Stomach (tissue), 4 donors: ENCODE measurements at regions not wholly inside any gene's neighbourhood (a gene's known extent, or its start where the extent isn't known, plus 50 kb on each side); places are given as distances from the start of the nearest gene placed in this dataset.

Experiments
- EP300 ChIP-seq: sonication (generic); formaldehyde crosslinking; IDR thresholded peaks from one replicate; pipeline ENCODE4 v1.6.1; 2017; ENCODE audit warnings: antibody characterized with exemption
- POLR2A ChIP-seq, 4 donors: fragments of 450-650 bp; IDR thresholded peaks; one replicate each; pipeline ENCODE4 v1.6.1; 2016; ENCODE audit warnings: antibody characterized with exemption in 4 of 4, control low read depth in 2 of 4, mild to moderate bottlenecking in 1 of 4, moderate library complexity in 1 of 4
- TF ChIP-seq, protein P1 (sequence below), 7 experiments: fragments of 450-650 bp in 4 of 7; fragments of 200-600 bp in 3 of 7; sonication (generic) in 3 of 7; IDR thresholded peaks; one replicate each; pipeline ENCODE4 v1.5.1; 2016 to 2019; ENCODE audit warnings: antibody characterized with exemption in 7 of 7, control low read depth in 2 of 7, mild to moderate bottlenecking in 1 of 7

DNA sequence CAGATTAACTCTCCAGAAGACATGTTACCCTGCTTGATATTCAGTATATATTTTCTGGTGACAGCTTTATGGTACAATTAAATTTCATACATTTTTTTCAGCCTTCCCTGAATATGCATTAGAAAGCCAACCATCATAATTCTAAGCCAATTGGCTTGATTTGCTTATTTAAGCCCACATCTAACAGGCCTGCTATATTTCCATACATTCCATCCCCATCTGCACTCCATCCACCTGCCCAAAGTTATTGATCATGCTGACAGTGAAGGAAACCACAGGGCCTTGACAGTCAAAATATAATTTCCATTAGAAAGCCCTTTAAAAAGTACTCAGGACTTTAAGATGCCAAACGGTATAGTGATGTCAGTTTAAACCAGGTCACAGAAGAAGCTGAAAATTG, 164.3 kb downstream of the GXYLT1 start:
- TF ChIP-seq POLR2A (IDR thresholded peaks at IDR 0.05) (no peak), EP300 (no peak)
- TF ChIP-seq, protein P1, sequence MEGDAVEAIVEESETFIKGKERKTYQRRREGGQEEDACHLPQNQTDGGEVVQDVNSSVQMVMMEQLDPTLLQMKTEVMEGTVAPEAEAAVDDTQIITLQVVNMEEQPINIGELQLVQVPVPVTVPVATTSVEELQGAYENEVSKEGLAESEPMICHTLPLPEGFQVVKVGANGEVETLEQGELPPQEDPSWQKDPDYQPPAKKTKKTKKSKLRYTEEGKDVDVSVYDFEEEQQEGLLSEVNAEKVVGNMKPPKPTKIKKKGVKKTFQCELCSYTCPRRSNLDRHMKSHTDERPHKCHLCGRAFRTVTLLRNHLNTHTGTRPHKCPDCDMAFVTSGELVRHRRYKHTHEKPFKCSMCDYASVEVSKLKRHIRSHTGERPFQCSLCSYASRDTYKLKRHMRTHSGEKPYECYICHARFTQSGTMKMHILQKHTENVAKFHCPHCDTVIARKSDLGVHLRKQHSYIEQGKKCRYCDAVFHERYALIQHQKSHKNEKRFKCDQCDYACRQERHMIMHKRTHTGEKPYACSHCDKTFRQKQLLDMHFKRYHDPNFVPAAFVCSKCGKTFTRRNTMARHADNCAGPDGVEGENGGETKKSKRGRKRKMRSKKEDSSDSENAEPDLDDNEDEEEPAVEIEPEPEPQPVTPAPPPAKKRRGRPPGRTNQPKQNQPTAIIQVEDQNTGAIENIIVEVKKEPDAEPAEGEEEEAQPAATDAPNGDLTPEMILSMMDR (IDR thresholded peaks at IDR 0.05): no peak
